GM19043 (cell line): ENCODE measurements at regions not wholly inside any gene's neighbourhood (a gene's known extent, or its start where the extent isn't known, plus 50 kb on each side); places are given as distances from the start of the nearest gene placed in this dataset.
"Not testable (repeated sequence)": the region's sequence is repeated elsewhere in the genome, so short reads cannot be mapped to it uniquely, and the experiment has no call there.

ENCODE experiments used
- ATAC-seq: cut with Tn5 transposase; IDR thresholded peaks from one replicate; pipeline ENCODE4 v1.9.1; 2021; ENCODE audit warnings: low read depth; ENCODE audit not compliant: unreplicated experiment

DNA sequence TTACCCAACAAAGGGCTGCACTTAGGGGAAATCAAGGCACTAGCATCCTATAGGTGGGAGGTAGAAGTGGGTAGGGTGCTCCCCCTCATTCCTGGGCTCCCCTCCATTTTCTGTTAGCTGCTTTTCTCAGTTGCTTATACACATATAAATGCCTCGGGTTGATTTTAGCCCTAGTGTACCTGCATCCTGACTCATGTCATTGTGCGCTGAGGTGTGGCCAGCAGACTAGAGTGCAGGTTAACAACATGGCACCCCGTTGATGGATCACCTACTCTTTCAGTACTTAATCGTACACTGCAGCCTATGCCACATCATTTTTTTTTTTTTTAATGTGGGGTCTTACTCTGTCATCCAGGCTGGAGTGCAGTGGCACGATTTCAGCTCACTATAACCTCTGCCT lies 144.0 kb upstream of the ITGB1 start:
- no peak for ATAC-seq

DNA sequence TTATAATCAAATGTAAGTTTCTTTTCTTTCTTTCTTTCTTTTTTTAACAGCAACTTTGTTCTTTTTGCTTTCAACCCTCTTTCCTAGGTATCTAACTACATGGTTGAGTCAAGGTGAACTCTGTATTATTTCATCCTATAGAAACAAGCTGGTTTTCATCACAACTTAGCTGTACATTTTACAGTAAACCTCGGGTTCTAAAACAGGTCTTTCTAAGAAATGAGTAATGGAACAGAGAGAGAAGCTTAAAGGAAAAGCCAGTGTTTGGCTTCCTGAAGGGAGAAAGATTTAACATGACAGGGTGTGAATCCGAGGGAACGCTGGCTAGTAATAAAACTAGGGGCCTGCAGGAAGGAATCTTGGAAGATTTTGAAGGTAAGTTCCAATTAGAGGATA lies 143.4 kb upstream of the ITGB1 start:
- ATAC-seq, result no peak

DNA sequence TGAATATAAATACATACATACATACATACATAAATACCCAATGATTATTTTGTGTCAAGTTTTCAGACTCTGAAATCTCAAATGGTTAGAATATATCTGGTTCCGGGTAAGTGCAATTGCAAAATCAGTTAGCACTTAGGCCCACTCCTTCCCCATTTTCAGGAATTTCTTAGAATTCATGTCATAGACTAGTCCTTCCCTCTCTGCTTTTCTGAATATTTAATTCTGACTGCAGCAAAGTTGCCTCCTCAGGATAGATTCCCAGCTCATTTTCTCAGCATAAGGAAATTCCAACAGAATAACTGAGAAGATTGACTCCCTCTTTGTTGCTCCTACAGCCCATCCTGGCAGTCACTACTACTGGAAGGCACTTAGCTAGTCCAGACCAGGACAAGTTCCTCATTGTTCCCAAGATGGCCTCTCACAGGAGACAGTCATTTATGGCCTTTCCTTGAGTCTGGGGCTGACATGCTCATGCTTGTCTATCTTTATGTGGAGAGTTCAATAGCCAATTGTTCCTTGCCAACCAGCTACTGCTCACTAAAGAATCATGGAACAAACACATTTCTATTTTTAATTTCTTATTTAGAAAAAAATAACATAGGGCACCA lies 142.9 kb upstream of the ITGB1 start:
- no peak for ATAC-seq

DNA sequence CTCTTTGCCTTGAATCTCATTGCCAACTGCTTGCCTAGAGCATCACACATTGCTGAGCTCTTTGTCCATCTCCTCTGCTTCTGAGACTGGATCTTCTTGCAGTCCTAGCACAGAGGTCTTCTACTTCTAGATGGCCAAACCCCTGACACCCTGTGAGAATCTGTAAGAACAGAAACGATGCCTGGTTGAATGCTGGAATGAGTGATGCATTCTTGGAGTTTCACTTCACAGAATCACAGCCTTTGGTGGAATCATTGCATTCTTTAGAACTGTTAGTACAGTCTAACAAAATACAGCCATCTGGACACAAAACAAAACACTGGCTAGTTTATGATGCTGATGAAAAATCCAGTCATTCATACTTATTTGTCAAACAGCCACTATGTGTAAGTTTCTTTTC lies 141.7 kb upstream of the ITGB1 start:
- no peak for ATAC-seq

DNA sequence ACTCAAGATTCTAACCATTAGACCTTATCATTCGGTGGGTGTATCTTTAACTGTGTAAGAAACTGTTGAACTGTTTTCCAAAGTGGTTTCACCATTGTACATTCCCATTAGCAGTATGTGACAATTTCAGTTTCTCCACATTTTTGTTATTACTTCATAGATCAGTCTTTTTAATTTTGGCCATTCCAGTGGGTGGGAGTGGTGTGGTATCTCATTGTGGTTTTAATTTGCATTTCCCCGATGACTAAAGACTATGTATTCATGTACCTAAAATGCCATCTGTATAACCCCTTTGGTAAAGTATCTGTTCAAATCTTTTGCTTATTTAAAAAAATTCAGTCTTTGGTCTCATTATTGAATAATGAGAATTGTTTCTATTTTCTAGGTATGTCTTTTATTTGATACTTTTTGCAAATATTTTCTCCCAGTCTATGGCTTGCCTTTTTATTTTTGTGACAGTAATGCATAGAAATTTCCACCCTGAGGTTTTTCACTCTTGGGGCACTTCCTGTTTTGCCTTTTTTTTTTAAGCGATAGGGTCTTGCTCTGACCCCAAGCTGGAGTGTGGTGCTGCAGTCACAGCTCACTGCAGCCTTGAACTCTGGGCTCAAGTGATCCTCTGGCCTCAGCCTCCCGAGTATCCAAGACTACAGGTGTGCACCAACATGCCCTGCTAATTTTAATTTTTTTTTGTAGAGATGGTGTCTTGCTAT lies 141.1 kb upstream of the ITGB1 start:
- ATAC-seq, result no peak

DNA sequence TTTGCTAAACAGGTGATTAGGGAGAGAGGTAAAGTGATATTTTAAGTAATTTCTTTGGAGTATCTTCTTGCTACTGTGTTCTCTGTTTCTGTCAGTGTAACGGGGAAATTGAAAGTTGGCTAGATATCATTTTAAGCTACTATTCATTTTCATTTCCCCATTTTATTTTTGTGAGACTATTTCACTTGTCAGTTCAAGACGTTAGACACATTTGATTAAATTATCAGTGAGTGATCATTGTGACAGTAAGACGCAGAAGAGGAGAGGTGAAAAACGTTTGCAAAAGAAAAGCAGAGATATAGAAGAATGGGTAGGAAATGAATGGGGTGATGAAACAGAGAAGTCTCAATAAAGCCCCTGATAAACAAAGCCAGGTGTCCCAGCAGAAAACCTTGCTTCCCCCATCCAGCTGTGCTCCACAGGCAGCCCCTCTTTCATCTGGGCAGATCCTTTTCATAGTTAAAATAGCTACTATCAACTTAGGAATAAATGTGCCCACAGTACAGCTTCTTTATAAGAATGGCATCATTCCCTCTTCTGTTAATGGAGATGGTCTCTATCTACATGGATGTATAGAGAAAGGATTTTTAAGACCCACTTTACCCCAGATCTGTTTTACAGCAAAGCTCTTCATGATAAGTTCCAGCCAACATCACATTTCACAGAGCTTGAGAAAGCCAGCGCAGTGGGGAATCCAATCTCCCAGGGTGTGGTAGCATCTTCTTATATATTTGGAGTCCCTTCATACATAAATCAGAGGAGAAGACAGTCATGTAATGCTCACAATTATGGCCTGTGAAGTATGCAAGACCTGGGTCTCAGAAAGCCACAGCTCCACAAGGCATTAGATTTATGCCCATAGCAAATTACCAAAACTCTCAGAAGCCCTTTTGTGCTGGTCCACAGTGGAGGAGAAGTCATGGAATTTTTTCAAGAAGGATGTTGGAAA lies 138.1 kb upstream of the ITGB1 start:
- ATAC-seq, result peak; percentile 61

DNA sequence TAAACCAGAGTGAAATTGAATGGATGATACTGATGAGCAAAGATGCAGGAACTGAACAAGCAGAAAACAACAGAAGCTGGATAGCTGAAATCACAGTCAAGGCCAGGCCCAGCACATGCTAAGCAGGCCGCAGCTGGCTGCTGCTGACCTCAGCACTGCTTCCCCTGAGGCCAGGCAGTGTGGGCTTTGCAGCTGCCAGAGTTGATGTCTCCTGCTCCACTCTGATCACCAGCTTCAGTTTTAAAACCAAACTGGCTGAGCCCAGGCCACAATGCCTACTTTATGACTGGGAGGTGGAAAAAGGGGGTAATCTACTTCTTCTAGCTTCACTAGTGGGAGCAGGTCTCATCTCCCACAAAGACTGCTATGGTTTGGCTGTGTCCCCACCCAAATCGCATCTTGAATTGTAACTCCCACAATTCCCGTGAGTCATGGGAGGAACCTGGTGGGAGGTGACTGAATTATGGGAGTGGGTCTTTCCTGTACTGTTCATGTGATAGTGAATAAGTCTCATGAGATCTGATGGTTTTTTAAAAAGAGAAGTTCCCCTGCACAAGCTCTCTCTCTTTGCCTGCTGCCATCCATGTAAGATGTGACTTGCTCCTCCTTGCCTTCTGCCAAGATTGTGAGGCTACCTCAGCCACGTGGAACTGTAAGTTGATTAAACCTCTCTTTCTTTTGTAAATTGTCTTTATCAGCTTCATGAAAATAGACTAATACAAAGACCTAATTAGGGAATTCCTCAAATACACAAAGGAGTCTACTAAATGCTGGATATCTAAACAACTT lies 136.4 kb upstream of the ITGB1 start:
- ATAC-seq, result no peak

DNA sequence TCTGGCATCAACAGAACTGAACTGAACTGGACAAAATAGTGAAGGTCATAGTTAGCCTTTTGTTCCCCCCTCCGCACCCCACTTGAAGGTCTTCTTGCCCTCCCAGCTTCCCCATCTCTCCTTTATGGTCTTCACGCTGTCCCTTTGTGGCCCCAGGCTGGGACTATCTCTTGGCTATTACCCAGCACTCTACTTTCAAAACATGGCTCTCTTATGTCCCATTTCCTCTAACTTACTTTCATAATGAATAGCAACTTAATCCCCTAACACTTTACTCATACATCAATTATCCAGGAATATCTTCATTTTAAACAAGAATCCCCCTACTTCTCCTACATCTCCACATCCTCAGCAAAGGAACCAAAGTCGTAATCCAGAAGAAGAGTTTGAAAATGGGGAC lies 135.3 kb upstream of the ITGB1 start:
- peak; percentile 47 for ATAC-seq

DNA sequence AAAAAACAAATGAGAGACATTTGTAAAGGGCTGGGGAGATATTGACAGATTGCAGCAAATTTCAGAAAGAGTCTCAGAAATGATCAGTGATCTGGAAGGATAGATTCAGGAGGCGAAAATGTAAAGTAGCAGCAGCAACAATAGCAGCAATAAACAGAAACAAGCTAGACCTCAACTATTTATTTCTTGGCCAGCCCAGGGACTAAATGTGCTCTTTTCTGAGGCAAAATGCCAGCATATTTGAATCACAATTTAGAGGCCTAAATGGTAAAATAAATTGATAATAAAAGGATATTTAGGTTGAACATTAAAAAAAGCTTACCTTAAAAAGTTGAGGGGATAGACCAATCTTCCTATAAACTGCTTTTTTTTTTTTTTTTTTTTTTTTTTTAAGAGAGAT lies 134.6 kb upstream of the ITGB1 start:
- no peak for ATAC-seq

DNA sequence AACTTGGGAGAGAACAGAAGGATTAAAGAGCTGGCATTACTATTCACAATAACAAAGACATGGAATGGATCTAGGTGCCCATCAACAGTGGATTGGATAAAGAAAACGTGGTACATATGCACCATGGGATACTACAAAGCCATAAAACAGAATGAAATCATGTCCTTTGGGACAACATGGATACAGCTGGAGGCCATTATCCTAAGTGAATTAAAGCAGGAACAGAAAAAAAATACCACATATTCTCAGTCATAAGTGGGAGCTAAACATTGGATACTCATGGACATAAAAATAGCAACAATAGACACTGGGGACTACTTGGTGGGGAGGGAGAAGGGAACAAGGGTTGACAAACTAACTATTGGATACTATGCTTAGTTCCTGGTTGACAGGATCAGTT lies 133.2 kb upstream of the ITGB1 start:
- ATAC-seq, result no peak

DNA sequence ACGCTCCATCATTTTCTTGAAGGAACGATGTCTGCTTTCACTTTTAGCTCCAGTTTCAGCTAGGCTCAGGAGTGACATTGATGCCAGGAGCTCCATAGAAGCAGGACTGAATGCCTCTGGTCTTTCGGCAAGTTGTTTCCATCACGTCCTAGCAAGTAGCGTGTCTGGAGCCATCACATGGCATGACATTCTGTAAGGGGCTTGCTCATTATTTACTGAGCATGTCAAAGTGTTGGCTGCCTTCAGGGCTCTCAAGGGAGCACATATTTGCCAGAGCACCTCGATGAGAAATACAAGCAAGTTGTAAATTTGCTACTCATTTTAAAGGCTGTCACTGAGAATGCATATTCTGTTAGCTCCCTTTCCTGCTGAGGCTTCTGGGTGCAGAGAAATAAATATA lies 131.0 kb upstream of the ITGB1 start:
- no peak for ATAC-seq

DNA sequence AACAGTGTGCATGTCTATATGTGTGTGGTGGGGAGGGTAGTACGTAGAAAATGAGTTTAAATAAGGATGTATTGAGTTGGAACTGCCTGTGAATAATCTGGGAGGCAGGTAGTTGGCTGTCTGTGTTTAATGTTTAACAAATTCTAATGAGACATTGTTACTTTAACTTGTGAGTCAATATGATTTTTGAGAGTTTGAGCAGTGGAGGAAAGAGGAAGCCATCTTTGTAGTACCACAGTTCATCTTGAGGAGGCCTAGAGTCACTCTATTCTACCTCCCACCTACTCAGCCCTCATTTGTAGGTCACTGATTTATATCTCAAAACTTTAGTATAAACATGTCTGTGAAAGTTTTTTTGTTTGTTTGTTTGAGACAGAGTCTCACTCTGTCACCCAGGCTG lies 129.9 kb upstream of the ITGB1 start:
- ATAC-seq, result no peak

DNA sequence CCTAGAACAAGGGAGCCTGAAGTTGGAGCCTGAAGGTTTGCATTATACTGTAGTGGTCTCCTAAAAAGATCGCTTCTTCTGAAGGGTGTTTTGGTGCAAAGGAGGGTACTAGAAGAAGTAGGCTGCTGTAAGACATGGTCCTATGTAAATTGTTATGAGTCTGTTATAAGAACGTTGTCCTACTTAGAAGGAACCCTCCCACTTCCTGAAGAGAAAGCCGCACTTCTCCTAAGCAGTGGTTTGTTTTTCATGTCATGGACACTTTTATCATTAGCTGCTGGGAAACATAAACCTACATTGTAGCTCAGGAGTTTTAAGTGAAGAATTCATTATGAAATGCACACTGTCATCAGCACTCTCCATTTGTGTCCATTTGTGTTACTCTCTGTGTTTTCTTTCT lies 129.1 kb upstream of the ITGB1 start:
- ATAC-seq, result no peak

DNA sequence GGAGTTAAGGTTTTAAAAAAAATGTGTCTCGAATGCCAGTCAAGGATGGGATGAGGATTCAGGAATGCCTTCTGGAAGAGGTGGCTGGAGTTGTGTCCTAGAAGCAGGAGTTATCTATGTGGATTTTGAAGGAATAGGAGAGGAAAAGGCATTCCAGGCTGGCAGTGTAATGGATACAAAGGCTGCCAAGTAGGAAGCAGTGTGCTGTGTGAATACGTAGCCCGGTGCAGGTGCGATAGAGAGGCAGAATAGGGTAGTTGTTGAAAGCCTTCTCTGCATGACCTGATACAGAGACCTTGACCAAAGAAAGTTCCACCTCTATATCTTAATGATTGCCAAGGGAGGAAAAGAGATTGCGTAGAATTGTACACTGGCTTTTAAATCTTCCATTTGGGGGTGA lies 128.1 kb upstream of the ITGB1 start:
- ATAC-seq, result no peak

DNA sequence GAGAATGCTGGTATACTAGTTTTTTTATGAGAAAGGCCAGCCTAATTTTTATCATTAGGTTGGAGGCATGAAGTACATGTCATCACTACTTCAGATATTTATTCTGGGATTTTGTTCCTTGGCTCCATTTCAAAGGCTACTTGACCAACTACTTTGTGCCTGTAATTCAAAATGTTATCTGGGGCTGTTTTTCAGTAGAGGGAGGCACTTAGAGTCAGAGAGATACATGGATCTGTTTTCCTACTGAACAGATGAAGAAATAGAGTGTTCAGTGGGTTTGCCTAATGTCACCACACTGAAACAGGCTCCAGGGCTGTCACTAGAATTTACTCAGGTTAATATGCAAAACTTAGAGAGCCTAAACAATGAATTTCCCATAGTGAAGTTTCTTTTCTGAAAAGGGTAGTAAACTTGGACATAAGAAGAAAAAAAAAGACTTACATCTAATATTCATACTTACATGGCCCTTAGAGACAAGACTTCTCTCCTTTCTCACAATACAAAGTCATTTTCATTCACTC lies 127.3 kb upstream of the ITGB1 start:
- ATAC-seq, result no peak

DNA sequence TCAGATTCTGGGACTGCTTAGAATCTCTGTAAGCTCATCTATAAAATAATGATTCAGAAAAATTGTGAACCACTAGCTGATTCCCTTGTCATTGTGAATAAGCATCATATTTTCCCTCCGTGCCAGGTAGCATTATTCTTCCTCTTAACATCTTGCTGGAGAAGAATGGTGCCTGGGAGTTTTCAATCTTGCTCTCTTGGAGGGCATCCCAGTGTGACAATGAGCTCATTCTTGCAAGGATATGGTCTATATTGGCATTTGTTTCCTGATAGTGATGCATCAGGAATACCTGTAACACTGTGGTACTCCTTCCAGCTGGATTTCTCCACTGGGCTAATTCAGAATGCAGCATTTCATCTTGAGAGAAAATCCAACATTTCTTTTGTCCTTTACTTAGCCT lies 126.4 kb upstream of the ITGB1 start:
- no peak for ATAC-seq

DNA sequence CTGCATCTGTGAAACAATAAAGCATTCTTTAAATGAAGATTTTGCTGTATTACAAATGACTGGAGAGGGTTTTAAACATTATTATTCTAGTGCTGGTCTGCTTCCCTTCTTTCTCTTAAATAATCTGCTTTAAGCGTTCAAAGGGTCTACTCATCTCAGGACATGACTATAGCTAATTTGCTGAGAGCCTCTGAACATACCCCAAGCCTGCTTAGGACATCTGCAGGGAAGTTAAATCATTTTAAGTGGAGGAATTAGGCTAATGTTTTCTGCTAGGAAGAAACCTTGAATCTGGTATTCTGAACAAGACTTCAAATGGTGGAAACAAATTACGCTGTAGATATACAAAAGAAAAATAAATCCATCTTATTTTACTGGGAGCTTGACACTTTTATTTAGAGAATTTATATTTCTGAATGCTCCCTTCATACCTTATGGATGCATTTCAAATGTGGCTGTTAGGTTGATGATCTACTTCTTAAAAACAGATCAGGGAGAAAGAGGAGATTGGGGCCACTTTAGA lies 124.4 kb upstream of the ITGB1 start:
- no peak for ATAC-seq

DNA sequence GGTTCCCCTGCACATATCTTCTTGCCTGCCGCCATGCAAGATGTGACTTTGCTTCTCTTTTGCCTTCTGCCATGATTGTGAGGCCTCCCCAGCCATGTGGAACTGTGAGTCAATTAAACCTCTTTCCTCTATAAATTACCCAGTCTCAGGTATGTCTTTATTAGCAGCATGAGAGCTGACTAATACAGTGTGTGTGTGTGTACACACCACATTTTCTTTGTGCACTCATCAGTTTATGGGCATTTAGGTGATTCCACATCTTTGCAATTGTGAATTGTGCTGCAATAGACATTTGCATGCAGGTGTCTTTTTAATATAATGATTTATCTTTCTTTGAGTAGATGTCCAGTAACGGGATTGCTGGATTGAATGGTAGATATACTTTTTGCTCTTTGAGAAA lies 122.4 kb upstream of the ITGB1 start:
- not testable (repeated sequence) for ATAC-seq

DNA sequence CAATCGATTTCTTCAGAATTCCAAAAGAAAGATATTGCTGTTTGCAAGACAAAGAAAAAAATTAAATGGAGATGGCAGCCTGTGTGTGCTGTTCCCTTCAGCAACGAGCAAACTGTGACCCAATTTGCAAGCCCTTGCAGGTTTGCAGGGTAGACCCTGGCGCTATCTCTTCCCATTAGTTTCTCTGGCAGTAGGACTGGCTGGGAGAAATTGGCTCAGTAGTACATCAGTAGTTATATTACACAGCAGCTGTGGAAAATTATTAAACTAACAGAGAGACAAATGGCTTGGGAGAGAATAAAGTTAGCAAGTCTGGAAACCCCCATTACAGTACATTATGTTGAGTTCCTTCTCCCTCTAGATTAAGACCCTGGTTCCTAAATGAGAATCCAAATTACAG lies 116.4 kb upstream of the ITGB1 start:
- no peak for ATAC-seq

DNA sequence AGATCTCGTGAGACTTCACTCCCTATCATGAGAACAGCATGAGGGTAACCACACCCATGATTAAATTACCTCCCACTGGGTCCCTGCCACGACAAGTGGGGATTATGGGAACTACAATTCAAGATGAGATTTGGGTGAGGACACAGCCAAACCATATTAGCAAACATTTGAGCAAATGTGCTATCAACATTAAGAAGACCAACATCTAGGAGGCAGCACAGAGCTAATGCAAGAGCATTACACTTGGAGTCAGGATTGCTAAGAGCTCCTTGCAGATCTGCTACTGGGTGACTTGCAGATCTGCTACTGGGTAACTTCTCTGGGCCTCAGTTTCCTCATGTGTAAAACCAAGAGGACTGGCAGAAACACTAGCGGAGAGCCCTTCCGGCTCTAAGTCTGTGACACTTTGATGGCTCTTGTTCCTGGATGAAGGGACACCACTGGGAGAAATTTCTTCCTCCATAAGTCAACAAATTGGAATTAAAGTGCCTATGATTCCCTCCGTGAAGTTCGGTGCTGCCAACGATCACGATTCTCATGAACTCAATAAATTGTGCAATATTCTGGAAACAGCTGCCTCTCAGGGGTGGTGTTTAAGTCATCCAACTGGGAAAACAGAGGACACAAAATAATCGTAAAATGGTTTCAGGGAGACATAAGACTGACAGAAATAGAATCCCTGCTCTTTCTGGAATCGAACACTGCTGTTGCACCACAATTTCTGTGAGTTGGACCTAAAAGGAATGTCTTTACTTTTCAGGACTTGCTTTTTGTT lies 115.8 kb upstream of the ITGB1 start:
- ATAC-seq, result no peak
